M059J (cell line): ENCODE measurements at regions not wholly inside any gene's neighbourhood (a gene's known extent, or its start where the extent isn't known, plus 50 kb on each side); places are given as distances from the start of the nearest gene placed in this dataset.
"Not testable (repeated sequence)": the region's sequence is repeated elsewhere in the genome, so short reads cannot be mapped to it uniquely, and the experiment has no call there.

ENCODE experiments used
- DNase-seq: peaks from one replicate; pipeline ENCODE4 v3.0.0-alpha.2; 2012; ENCODE audit warnings: low read depth

DNA sequence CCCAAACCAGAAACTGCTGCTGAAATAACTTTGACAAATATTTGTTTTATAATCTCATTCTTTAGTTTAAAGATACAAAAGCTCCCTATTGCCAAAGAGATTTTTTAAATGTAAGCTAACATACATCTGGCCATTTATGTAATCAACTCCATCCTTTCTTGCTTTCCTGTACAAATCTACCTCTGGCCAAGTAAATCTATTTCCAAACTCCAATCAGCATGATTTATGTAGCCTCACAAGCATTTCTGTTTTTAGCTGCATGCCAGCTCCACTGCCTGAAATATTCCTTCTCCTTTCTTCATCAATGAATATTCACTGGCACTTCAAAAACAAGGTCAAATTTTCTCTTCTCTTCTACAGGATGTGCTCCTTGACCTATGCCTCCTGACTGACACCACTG is 80.0 kb downstream of the SHOX2 start:
- no peak for DNase-seq

- not testable (repeated sequence) for DNase-seq
Observed at GRCh38 chr3:158019897-158020296, 86.3 kb downstream of the SHOX2 start.

GRCh38 chr3:158018462-158018861 is 87.8 kb downstream of the SHOX2 start:
- DNase-seq: no peak

- DNase-seq: no peak
Observed at GRCh38 chr3:158012901-158013300, 93.3 kb downstream of the SHOX2 start.

GRCh38 chr3:158005391-158006100 is 100.7 kb downstream of the SHOX2 start:
- DNase-seq: no peak

- DNase-seq: peak; percentile 63
Observed at GRCh38 chr3:157999246-157999645, 107.0 kb downstream of the SHOX2 start.

GRCh38 chr3:157982359-157982758 is 123.9 kb downstream of the SHOX2 start:
- peak; percentile 4 for DNase-seq

GRCh38 chr3:157981819-157982218 is 124.4 kb downstream of the SHOX2 start:
- DNase-seq: peak; percentile 44

DNA sequence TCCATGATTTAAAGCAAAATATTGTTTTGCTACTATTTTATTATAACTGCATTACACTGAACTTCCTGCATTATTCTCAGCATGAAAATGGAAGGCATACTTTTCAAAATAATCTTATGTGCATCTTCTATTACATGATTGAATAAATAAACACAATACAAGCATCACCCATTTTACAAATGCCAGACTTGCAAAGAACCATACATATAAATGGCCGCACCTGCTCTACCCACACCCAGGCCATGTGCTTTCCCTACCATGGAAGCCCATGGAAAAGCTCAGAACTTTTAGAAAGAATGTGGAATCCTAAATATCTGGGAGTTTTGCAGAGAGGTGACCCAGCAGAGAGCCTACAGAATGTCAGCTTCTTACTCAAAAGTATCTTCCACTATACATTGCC is 127.2 kb downstream of the SHOX2 start:
- no peak for DNase-seq

DNA sequence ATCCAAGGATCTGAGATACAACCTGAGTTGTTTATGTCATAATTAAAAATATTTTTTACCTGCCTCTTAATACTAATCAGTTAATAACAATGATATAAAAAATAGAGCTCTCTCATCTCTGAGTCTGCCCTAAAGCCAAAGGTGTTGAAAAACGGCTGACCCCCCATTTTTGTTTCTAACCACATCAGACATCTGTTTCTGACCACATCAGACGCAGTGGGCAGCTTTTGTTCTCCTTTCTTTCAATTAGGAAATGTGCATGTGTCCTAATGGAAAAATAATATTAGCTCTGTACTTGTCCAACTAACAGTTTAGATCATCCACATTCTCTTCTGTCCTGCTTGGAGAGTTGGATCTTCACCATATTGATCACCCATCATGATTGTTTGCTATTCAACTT is 144.6 kb downstream of the SHOX2 start:
- DNase-seq: no peak

DNA sequence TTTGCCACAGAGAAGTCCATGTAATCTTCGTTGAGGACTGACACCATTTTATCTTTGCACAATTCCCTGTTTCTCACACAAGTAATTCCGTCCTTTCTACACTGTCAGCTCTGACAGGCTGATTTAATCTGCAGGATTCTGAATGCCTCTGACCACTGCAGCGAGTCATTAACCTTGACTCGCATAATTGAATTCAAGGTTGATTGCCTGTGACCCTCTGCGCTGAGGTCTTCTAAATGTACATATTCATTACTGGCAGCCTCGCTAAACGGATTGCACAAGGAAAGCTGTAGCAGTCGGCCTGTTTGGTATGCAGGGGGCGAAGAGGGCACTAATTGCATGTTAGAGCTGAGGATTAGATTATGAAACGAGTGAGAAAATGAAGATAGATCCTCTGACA is 147.8 kb downstream of the SHOX2 start:
- peak; percentile 38 for DNase-seq

- no peak for DNase-seq
Observed at GRCh38 chr3:157956850-157957249, 149.4 kb downstream of the SHOX2 start.

GRCh38 chr3:157956176-157956575 is 150.0 kb downstream of the SHOX2 start:
- no peak for DNase-seq

DNA sequence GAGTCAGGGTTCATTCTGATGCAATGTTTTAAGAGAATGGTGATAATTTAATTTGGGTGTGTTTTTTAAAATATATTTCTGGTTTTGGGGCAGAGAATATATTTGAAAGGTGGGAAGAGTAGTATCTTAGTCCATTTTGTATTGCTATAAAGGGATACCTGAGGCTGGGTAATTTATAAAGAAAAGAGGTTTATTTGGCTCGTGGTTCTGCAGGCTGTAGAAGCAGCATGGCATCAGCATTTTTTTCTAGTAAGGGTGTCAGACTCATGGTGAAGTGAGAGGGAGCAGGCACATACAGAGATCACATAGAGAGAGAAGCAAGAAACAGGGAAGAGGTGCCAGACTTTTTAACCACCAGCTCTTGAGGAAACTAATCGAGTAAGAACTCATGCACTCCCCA is 152.7 kb downstream of the SHOX2 start:
- no peak for DNase-seq

- peak; percentile 37 for DNase-seq
Observed at GRCh38 chr3:157948605-157949383, 157.4 kb downstream of the SHOX2 start.

- DNase-seq: no peak
Observed at GRCh38 chr3:157939166-157939565, 167.1 kb downstream of the SHOX2 start.

GRCh38 chr3:157938154-157938779 is 168.0 kb downstream of the SHOX2 start:
- DNase-seq: peak; percentile 77

GRCh38 chr3:157931517-157931916 is 174.7 kb downstream of the SHOX2 start:
- no peak for DNase-seq

DNA sequence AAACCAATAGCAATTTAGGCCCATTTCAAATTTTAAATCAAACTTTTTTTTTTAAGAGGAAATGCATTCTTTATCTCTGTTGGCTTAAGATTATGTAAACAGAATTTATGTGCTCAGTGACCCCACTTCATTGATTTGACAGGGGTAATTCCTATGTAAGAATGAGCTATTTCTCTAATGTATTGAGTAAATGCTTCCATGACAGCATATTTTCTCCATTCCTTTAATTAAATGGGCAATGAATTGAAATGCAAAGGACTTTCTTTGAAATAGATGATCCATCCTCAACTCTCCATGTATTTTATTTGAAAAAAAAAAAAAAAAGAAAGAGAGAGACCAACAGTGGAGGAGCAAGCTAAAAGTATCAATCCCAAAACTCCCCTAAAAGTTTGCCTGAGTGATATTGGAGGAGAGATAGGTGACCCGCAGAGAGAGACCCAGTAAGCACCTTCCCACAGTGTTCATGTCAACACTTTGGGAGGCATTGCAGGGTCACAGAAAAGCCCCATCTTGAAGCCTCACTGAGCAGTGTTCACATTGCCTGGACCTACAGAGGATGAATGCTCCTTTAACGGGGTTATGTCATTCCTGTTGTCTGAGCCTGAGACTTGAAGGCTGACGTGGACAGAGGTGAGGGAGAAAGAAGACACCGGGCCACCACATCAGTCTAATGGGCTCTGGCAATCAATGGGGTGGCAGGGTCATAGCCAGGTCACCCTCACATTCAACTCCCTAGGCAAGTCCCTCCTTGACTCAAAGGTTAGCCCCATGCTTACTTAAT is 176.0 kb downstream of the SHOX2 start:
- no peak for DNase-seq

- no peak for DNase-seq
Observed at GRCh38 chr3:157926822-157927221, 179.4 kb downstream of the SHOX2 start.

DNA sequence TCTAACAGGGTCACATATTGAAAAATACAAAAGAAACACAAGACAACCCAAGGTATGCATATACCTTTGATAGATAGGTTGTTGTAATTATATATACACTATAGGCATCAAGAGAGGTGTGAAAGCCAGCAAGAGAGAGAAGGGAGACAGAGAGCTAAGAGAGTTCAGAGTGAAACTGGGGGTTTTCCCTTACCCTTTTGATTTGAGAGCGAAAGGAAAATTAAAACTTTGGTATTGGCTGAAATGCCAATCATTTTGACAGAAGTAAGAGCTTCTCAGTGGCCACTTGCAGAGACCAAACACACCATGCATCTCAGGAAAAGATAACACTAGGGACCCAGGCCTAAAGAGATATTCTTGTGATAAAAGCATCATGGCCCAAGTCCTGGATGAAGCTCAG is 183.6 kb downstream of the SHOX2 start:
- DNase-seq: no peak

GRCh38 chr3:157921811-157922210 is 184.4 kb downstream of the SHOX2 start:
- no peak for DNase-seq
